NCI-H1417 treated with DMSO at 0.1 percent for 48 hours (cell line): ENCODE measurements at regions not wholly inside any gene's neighbourhood (a gene's known extent, or its start where the extent isn't known, plus 50 kb on each side); places are given as distances from the start of the nearest gene placed in this dataset.
"Not testable (repeated sequence)": the region's sequence is repeated elsewhere in the genome, so short reads cannot be mapped to it uniquely, and the experiment has no call there.

Source experiments
- DNase-seq: peaks from one replicate; lab custom pipeline; 2025; lab: John Stamatoyannopoulos, UW

GRCh38 chr6:168369786-168370185 lies 50.2 kb upstream of the DACT2 start:
- no peak for DNase-seq

GRCh38 chr6:168370310-168370991 lies 50.9 kb upstream of the DACT2 start:
- no peak for DNase-seq

- DNase-seq = no peak
Observed at GRCh38 chr6:168371185-168371584, 51.6 kb upstream of the DACT2 start.

- no peak for DNase-seq
Observed at GRCh38 chr6:168371618-168371980, 52.0 kb upstream of the DACT2 start.

- no peak for DNase-seq
Observed at GRCh38 chr6:168371981-168372711, 52.6 kb upstream of the DACT2 start.

- peak; percentile 65 for DNase-seq
Observed at GRCh38 chr6:168372889-168373288, 53.3 kb upstream of the DACT2 start.

- DNase-seq = no peak
Observed at GRCh38 chr6:168373389-168373788, 53.8 kb upstream of the DACT2 start.

- no peak for DNase-seq
Observed at GRCh38 chr6:168374051-168374502, 54.5 kb upstream of the DACT2 start.

GRCh38 chr6:168374541-168375071 lies 55.0 kb upstream of the DACT2 start:
- DNase-seq = no peak

- DNase-seq = no peak
Observed at GRCh38 chr6:168376120-168376519, 56.5 kb upstream of the DACT2 start.

- no peak for DNase-seq
Observed at GRCh38 chr6:168376811-168377483, 57.4 kb upstream of the DACT2 start.

GRCh38 chr6:168377484-168377855 lies 57.9 kb upstream of the DACT2 start:
- no peak for DNase-seq

- DNase-seq = no peak
Observed at GRCh38 chr6:168377856-168378832, 58.6 kb upstream of the DACT2 start.

GRCh38 chr6:168379579-168379978 lies 60.0 kb upstream of the DACT2 start:
- not testable (repeated sequence) for DNase-seq

GRCh38 chr6:168380166-168380955 lies 60.6 kb upstream of the SMOC2 start:
- DNase-seq = not testable (repeated sequence)

- DNase-seq = no peak
Observed at GRCh38 chr6:168380956-168381605, 59.9 kb upstream of the SMOC2 start.

- no peak for DNase-seq
Observed at GRCh38 chr6:168381726-168382458, 59.1 kb upstream of the SMOC2 start.

- DNase-seq = no peak
Observed at GRCh38 chr6:168383062-168383854, 57.7 kb upstream of the SMOC2 start.
